Osteocyte (in vitro differentiated cells): ENCODE measurements at regions not wholly inside any gene's neighbourhood (a gene's known extent, or its start where the extent isn't known, plus 50 kb on each side); places are given as distances from the start of the nearest gene placed in this dataset.

Experiments
- DNase-seq: peaks from one replicate; pipeline ENCODE4 v3.0.0; 2021; ENCODE audit warnings: mixed read lengths; ENCODE audit not compliant: unreplicated experiment; ENCODE audit errors: extremely low spot score
- H3K27ac Mint-ChIP-seq: one replicate; pipeline ENCODE4 v1.8.0; 2021; ENCODE audit warnings: mild to moderate bottlenecking, mixed read lengths; ENCODE audit not compliant: unreplicated experiment
- H3K27me3 Mint-ChIP-seq: one replicate; pipeline ENCODE4 v1.8.0; 2021; ENCODE audit warnings: mixed read lengths; ENCODE audit not compliant: unreplicated experiment
- H3K36me3 Mint-ChIP-seq: one replicate; pipeline ENCODE4 v1.8.0; 2021; ENCODE audit warnings: mixed read lengths; ENCODE audit not compliant: unreplicated experiment
- H3K4me1 Mint-ChIP-seq: one replicate; pipeline ENCODE4 v1.8.0; 2021; ENCODE audit warnings: mixed read lengths; ENCODE audit not compliant: unreplicated experiment
- H3K4me3 Mint-ChIP-seq: one replicate; pipeline ENCODE4 v1.8.0; 2021; ENCODE audit warnings: mild to moderate bottlenecking, moderate library complexity, mixed read lengths; ENCODE audit not compliant: unreplicated experiment
- H3K9me3 Mint-ChIP-seq: one replicate; pipeline ENCODE4 v1.8.0; 2021; ENCODE audit warnings: mixed read lengths; ENCODE audit not compliant: unreplicated experiment
- TF ChIP-seq, protein P1 (sequence below): fragments of 200-600 bp; sonication (generic); IDR thresholded peaks from 2 replicates; pipeline ENCODE4 v1.5.0; 2021; ENCODE audit warnings: antibody characterized with exemption, mild to moderate bottlenecking, moderate library complexity

- Mint-ChIP-seq H3K27me3 (peaks cover 52% of the 10 kb centered on the region), H3K4me1 (no peaks in the 10 kb centered on the region), H3K9me3 (no peaks in the 10 kb centered on the region), H3K36me3 (no peaks in the 10 kb centered on the region), H3K4me3 (no peak overlapping the region), H3K27ac (no peak overlapping the region)
- no peak for DNase-seq
- TF ChIP-seq, protein P1, sequence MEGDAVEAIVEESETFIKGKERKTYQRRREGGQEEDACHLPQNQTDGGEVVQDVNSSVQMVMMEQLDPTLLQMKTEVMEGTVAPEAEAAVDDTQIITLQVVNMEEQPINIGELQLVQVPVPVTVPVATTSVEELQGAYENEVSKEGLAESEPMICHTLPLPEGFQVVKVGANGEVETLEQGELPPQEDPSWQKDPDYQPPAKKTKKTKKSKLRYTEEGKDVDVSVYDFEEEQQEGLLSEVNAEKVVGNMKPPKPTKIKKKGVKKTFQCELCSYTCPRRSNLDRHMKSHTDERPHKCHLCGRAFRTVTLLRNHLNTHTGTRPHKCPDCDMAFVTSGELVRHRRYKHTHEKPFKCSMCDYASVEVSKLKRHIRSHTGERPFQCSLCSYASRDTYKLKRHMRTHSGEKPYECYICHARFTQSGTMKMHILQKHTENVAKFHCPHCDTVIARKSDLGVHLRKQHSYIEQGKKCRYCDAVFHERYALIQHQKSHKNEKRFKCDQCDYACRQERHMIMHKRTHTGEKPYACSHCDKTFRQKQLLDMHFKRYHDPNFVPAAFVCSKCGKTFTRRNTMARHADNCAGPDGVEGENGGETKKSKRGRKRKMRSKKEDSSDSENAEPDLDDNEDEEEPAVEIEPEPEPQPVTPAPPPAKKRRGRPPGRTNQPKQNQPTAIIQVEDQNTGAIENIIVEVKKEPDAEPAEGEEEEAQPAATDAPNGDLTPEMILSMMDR = no peak
Measured at GRCh38 chr6:46072866-46073265, 56.9 kb upstream of the ENPP4 start.

- peaks cover 30% of the 10 kb centered on the region for H3K27me3 Mint-ChIP-seq
- no peak for DNase-seq
- H3K27ac Mint-ChIP-seq = no peak overlapping the region
- no peaks in the 10 kb centered on the region for H3K9me3 Mint-ChIP-seq
- H3K36me3 Mint-ChIP-seq = no peaks in the 10 kb centered on the region
- no peak overlapping the region for H3K4me3 Mint-ChIP-seq
- TF ChIP-seq, protein P1 = no peak
- no peaks in the 10 kb centered on the region for H3K4me1 Mint-ChIP-seq
Measured at GRCh38 chr6:46078294-46078693, 51.5 kb upstream of the ENPP4 start.

- peaks cover 26% of the 10 kb centered on the region for H3K27me3 Mint-ChIP-seq
- no peak overlapping the region for H3K4me3 Mint-ChIP-seq
- H3K4me1 Mint-ChIP-seq = no peaks in the 10 kb centered on the region
- TF ChIP-seq, protein P1 = no peak
- no peaks in the 10 kb centered on the region for H3K9me3 Mint-ChIP-seq
- DNase-seq = no peak
- no peaks in the 10 kb centered on the region for H3K36me3 Mint-ChIP-seq
- no peak overlapping the region for H3K27ac Mint-ChIP-seq
Measured at GRCh38 chr6:46079061-46079460, 50.7 kb upstream of the ENPP4 start.
